CD4-positive, CD25-positive, alpha-beta regulatory T cell (primary cell): ENCODE measurements at regions not wholly inside any gene's neighbourhood (a gene's known extent, or its start where the extent isn't known, plus 50 kb on each side); places are given as distances from the start of the nearest gene placed in this dataset.
"Not testable (repeated sequence)": the region's sequence is repeated elsewhere in the genome, so short reads cannot be mapped to it uniquely, and the experiment has no call there.

Source experiments
- ATAC-seq, 2 donors: fragments of 150-1000 bp; cut with Tn5 transposase; one replicate each; pipeline ENCODE4 v1.10.0; 2021; ENCODE audit warnings: low read depth in 2 of 2, moderate number of reproducible peaks in 2 of 2, moderate library complexity in 1 of 2
- DNase-seq, 3 donors: peaks; one replicate each; pipeline versions ENCODE4 v3.0.0 to v3.0.0-alpha.2; 2012 to 2022; ENCODE audit warnings: mixed read lengths in 1 of 3
- H3K27ac ChIP-seq: one replicate; pipeline ENCODE4 v1.7.0; 2013; ENCODE audit warnings: mild to moderate bottlenecking, low read length; ENCODE audit not compliant: insufficient read depth, poor library complexity, severe bottlenecking
- H3K27me3 ChIP-seq: one replicate; pipeline ENCODE4 v1.7.0; 2013; ENCODE audit warnings: low read length; ENCODE audit not compliant: control insufficient read depth, insufficient read depth
- H3K36me3 ChIP-seq: one replicate; pipeline ENCODE4 v1.7.0; 2013; ENCODE audit warnings: mild to moderate bottlenecking, low read length, moderate library complexity; ENCODE audit not compliant: control insufficient read depth, insufficient read depth
- H3K4me1 ChIP-seq: 2 replicates; pipeline ENCODE4 v1.7.0; 2013; ENCODE audit warnings: mild to moderate bottlenecking, low read length; ENCODE audit not compliant: insufficient read depth, control insufficient read depth, poor library complexity, severe bottlenecking
- H3K4me3 ChIP-seq: one replicate; pipeline ENCODE4 v1.7.0; 2013; ENCODE audit warnings: low read depth, mild to moderate bottlenecking, low read length, moderate library complexity
- H3K9me3 ChIP-seq, 2 experiments: 1 replicate in 1 of 2; 2 replicates in 1 of 2; pipeline ENCODE4 v1.7.0; 2013; ENCODE audit warnings: low read length in 2 of 2, mild to moderate bottlenecking in 1 of 2, moderate library complexity in 1 of 2; ENCODE audit not compliant: control insufficient read depth in 2 of 2
- H3K27ac Mint-ChIP-seq, 3 donors: one replicate each; pipeline ENCODE4 v1.8.0; 2020 to 2022; ENCODE audit warnings: mild to moderate bottlenecking in 3 of 3, mixed read lengths in 3 of 3, moderate library complexity in 2 of 3
- H3K27me3 Mint-ChIP-seq: one replicate; pipeline ENCODE4 v1.8.0; 2022; ENCODE audit warnings: mild to moderate bottlenecking, mixed read lengths
- H3K36me3 Mint-ChIP-seq: one replicate; pipeline ENCODE4 v1.8.0; 2020; ENCODE audit warnings: mixed read lengths
- H3K4me1 Mint-ChIP-seq, 4 donors: one replicate each; pipeline ENCODE4 v1.8.0; 2020 to 2022; ENCODE audit warnings: mixed read lengths in 4 of 4, mild to moderate bottlenecking in 1 of 4
- H3K4me3 Mint-ChIP-seq, 4 donors: one replicate each; pipeline ENCODE4 v1.8.0; 2020 to 2022; ENCODE audit warnings: mild to moderate bottlenecking in 4 of 4, mixed read lengths in 4 of 4, moderate library complexity in 3 of 4
- H3K9me3 Mint-ChIP-seq, 7 donors: one replicate each; pipeline ENCODE4 v1.8.0; 2020 to 2022; ENCODE audit warnings: mixed read lengths in 7 of 7, mild to moderate bottlenecking in 3 of 7, moderate library complexity in 2 of 7

GRCh38 chr1:99503276-99503747 is 142.6 kb upstream of the PALMD start:
- Histone ChIP-seq H3K36me3 (no peaks in the 10 kb centered on the region), H3K27me3 (peaks cover 2% of the 10 kb centered on the region), H3K4me1 (no peaks in the 10 kb centered on the region), H3K9me3 (no peaks in the 10 kb centered on the region), H3K27ac (no peak overlapping the region), H3K4me3 (no peak overlapping the region)
- Mint-ChIP-seq H3K27ac (no peak overlapping the region), H3K4me1 (no peaks in the 10 kb centered on the region), H3K27me3 (peaks cover 5% of the 10 kb centered on the region), H3K36me3 (no peaks in the 10 kb centered on the region), H3K4me3 (no peak overlapping the region), H3K9me3 (peaks cover 0 to 9% (median 2%) of the 10 kb centered on the region in 7 donors)
- DNase-seq (no peak), ATAC-seq (no peak)

GRCh38 chr1:99504287-99504686 is 141.6 kb upstream of the PALMD start:
- H3K36me3 Mint-ChIP-seq, result no peaks in the 10 kb centered on the region
- no peak overlapping the region for H3K4me3 Mint-ChIP-seq
- peaks cover 5% of the 10 kb centered on the region for H3K27me3 Mint-ChIP-seq
- Histone ChIP-seq H3K9me3 (no peaks in the 10 kb centered on the region), H3K4me1 (no peaks in the 10 kb centered on the region), H3K27me3 (peaks cover 2% of the 10 kb centered on the region), H3K4me3 (no peak overlapping the region), H3K27ac (no peak overlapping the region), H3K36me3 (no peaks in the 10 kb centered on the region)
- no peaks in the 10 kb centered on the region for H3K4me1 Mint-ChIP-seq
- ATAC-seq (no peak), DNase-seq (no peak)
- peaks cover 0 to 9% (median 2%) of the 10 kb centered on the region in 7 donors for H3K9me3 Mint-ChIP-seq
- H3K27ac Mint-ChIP-seq, result peak overlapping the region in 1 of 3 donors; percentile 16

- Histone ChIP-seq H3K36me3 (no peaks in the 10 kb centered on the region), H3K4me3 (no peak overlapping the region), H3K27me3 (peaks cover 2% of the 10 kb centered on the region), H3K27ac (no peak overlapping the region), H3K9me3 (no peaks in the 10 kb centered on the region), H3K4me1 (no peaks in the 10 kb centered on the region)
- Mint-ChIP-seq H3K27ac (no peak overlapping the region), H3K36me3 (no peaks in the 10 kb centered on the region), H3K9me3 (peaks cover 0 to 9% (median 4%) of the 10 kb centered on the region in 7 donors), H3K27me3 (no peaks in the 10 kb centered on the region), H3K4me1 (no peaks in the 10 kb centered on the region), H3K4me3 (no peak overlapping the region)
- DNase-seq (no peak), ATAC-seq (no peak)
Observed at GRCh38 chr1:99506631-99507030, 139.3 kb upstream of the PALMD start.

- H3K36me3 ChIP-seq, H3K4me1 ChIP-seq, DNase-seq, ATAC-seq, H3K4me1 Mint-ChIP-seq, H3K27ac Mint-ChIP-seq, H3K27ac ChIP-seq, H3K4me3 ChIP-seq, H3K9me3 Mint-ChIP-seq, H3K27me3 Mint-ChIP-seq, H3K27me3 ChIP-seq, H3K9me3 ChIP-seq, H3K36me3 Mint-ChIP-seq: not testable (repeated sequence)
- peak overlapping the region in 1 of 4 donors; percentile 43 for H3K4me3 Mint-ChIP-seq
Observed at GRCh38 chr1:99507446-99507845, 138.5 kb upstream of the PALMD start.

- no peak overlapping the region for H3K27ac ChIP-seq
- Mint-ChIP-seq H3K27ac (no peak overlapping the region), H3K4me1 (no peaks in the 10 kb centered on the region), H3K36me3 (no peaks in the 10 kb centered on the region), H3K9me3 (peaks cover 0 to 9% (median 4%) of the 10 kb centered on the region in 7 donors), H3K4me3 (peak overlapping the region in 1 of 4 donors; percentile 43), H3K27me3 (no peaks in the 10 kb centered on the region)
- no peaks in the 10 kb centered on the region for H3K9me3 ChIP-seq
- ATAC-seq, result no peak
- H3K4me3 ChIP-seq, result no peak overlapping the region
- H3K27me3 ChIP-seq, result peaks cover 2% of the 10 kb centered on the region
- DNase-seq, result no peak
- no peaks in the 10 kb centered on the region for H3K36me3 ChIP-seq
- no peaks in the 10 kb centered on the region for H3K4me1 ChIP-seq
Observed at GRCh38 chr1:99507906-99508732, 137.8 kb upstream of the PALMD start.

- H3K4me1 Mint-ChIP-seq, H3K27ac Mint-ChIP-seq, H3K4me1 ChIP-seq, H3K36me3 Mint-ChIP-seq, H3K27me3 ChIP-seq, ATAC-seq, H3K9me3 Mint-ChIP-seq, H3K4me3 Mint-ChIP-seq, H3K9me3 ChIP-seq, H3K27ac ChIP-seq, DNase-seq, H3K27me3 Mint-ChIP-seq, H3K36me3 ChIP-seq, H3K4me3 ChIP-seq: not testable (repeated sequence)
Observed at GRCh38 chr1:99508733-99509445, 137.0 kb upstream of the PALMD start.

- DNase-seq, H3K27ac ChIP-seq, H3K4me1 Mint-ChIP-seq, H3K36me3 Mint-ChIP-seq, H3K9me3 ChIP-seq, H3K36me3 ChIP-seq, H3K4me1 ChIP-seq, H3K4me3 Mint-ChIP-seq, H3K4me3 ChIP-seq, ATAC-seq, H3K9me3 Mint-ChIP-seq, H3K27me3 Mint-ChIP-seq, H3K27me3 ChIP-seq, H3K27ac Mint-ChIP-seq: not testable (repeated sequence)
Observed at GRCh38 chr1:99514823-99515552, 130.9 kb upstream of the PALMD start.
